ENCODE measurements at regions not wholly inside any gene's neighbourhood (a gene's known extent, or its start where the extent isn't known, plus 50 kb on each side); places are given as distances from the start of the nearest gene placed in this dataset.

DNA sequence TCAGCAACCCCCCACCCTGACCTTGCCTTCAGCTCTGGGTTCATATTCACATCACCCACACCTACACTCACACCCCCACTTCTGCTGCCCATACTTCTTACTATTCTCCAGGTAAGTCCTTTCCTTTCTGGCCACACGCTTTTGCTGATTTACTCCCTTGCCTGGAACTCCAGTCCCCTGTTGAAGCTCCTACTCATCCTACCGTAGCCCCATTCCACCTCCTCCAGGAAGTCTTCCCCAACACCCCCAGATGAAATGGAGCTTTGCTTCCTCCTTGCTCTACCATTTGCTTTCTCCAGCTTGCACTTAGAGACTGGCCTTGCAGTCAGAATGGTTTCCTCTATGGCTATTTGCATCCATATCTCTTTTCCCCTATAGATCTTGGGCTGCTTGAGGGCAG is 182.3 kb downstream of the MELK start:
- TF ChIP-seq, protein P1, sequence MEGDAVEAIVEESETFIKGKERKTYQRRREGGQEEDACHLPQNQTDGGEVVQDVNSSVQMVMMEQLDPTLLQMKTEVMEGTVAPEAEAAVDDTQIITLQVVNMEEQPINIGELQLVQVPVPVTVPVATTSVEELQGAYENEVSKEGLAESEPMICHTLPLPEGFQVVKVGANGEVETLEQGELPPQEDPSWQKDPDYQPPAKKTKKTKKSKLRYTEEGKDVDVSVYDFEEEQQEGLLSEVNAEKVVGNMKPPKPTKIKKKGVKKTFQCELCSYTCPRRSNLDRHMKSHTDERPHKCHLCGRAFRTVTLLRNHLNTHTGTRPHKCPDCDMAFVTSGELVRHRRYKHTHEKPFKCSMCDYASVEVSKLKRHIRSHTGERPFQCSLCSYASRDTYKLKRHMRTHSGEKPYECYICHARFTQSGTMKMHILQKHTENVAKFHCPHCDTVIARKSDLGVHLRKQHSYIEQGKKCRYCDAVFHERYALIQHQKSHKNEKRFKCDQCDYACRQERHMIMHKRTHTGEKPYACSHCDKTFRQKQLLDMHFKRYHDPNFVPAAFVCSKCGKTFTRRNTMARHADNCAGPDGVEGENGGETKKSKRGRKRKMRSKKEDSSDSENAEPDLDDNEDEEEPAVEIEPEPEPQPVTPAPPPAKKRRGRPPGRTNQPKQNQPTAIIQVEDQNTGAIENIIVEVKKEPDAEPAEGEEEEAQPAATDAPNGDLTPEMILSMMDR (IDR thresholded peaks at IDR 0.05): no peak
- TF ChIP-seq POLR2A (IDR thresholded peaks at IDR 0.05): no peak
